SK-N-SH treated with all-trans-retinoic acid at 6 μM for 48 hours (cell line): ENCODE measurements at regions not wholly inside any gene's neighbourhood (a gene's known extent, or its start where the extent isn't known, plus 50 kb on each side); places are given as distances from the start of the nearest gene placed in this dataset.

Experiments
- ARNTL ChIP-seq: fragments of 450-650 bp; formaldehyde crosslinking; IDR thresholded peaks from 2 replicates; pipeline ENCODE4 v1.5.0; 2020; ENCODE audit warnings: low read depth, mild to moderate bottlenecking, moderate library complexity, borderline replicate concordance
- BACH2 ChIP-seq: fragments of 250-450 bp; sonication (Bioruptor Pico); IDR thresholded peaks from 2 replicates; pipeline ENCODE4 v1.9.0; 2021; ENCODE audit warnings: mild to moderate bottlenecking, borderline replicate concordance
- ESRRG ChIP-seq: fragments of 250-450 bp; sonication (Bioruptor Pico); IDR thresholded peaks from 2 replicates; pipeline ENCODE4 v1.6.1; 2021; ENCODE audit warnings: mild to moderate bottlenecking

GRCh38 chr7:54917613-54918391 lies 101.0 kb upstream of the EGFR start:
- TF ChIP-seq BACH2 (CRISPR knock-in tag): no peak
- no peak for TF ChIP-seq ESRRG (CRISPR knock-in tag)
- no peak for TF ChIP-seq ARNTL (CRISPR knock-in tag)
